B cell (primary cell): ENCODE measurements at regions not wholly inside any gene's neighbourhood (a gene's known extent, or its start where the extent isn't known, plus 50 kb on each side); places are given as distances from the start of the nearest gene placed in this dataset.

Experiments used
- ATAC-seq: fragments of 200-7000 bp; cut with Tn5 transposase; one replicate; pipeline ENCODE4 v1.10.0; 2021; ENCODE audit warnings: low read depth, mild to moderate bottlenecking, moderate number of reproducible peaks, moderate library complexity
- CTCF ChIA-PET: fragments of 350-600 bp; sonication (Branson Sonifier 250); formaldehyde crosslinking; loops from one replicate; lab custom pipeline; 2021; ENCODE audit warnings: antibody characterized with exemption, inconsistent platforms; lab: Charles Lee
- POLR2A ChIA-PET: fragments of 350-600 bp; sonication (Branson Sonifier 250); formaldehyde crosslinking; loops from one replicate; lab custom pipeline; 2021; ENCODE audit warnings: antibody characterized with exemption; lab: Charles Lee
- DNase-seq: peaks from one replicate; pipeline ENCODE4 v3.0.0; 2013
- H2AFZ ChIP-seq: 2 replicates; pipeline ENCODE4 v1.6.1; 2012; ENCODE audit warnings: mild to moderate bottlenecking, low read depth, low read length; ENCODE audit not compliant: insufficient read depth, poor library complexity, severe bottlenecking
- H3K27ac ChIP-seq, 2 donors: 1 replicate in 1 of 2; 2 replicates in 1 of 2; pipeline ENCODE4 v1.5.1; 2012 to 2013; ENCODE audit warnings: low read length in 2 of 2, mild to moderate bottlenecking in 2 of 2, moderate library complexity in 1 of 2
- H3K27me3 ChIP-seq, 4 experiments: fragments of 200-600 bp in 1 of 4; sonication (generic) in 1 of 4; replicated peaks in 1 of 4; 1 replicate in 2 of 4; 2 replicates in 2 of 4; pipeline versions ENCODE4 v1.6.1 to v1.7.0; 2013 to 2016; ENCODE audit warnings: low read length in 3 of 4, mild to moderate bottlenecking in 2 of 4, mixed read lengths in 1 of 4, moderate library complexity in 1 of 4; ENCODE audit not compliant: insufficient read depth in 4 of 4, control insufficient read depth in 3 of 4; ENCODE audit errors: control extremely low read depth in 1 of 4
- H3K36me3 ChIP-seq, 2 experiments: replicated peaks in 1 of 2; 1 replicate in 1 of 2; 2 replicates in 1 of 2; pipeline versions ENCODE4 v1.6.1 to v1.7.1; 2013; ENCODE audit warnings: low read length in 1 of 2; ENCODE audit not compliant: insufficient read depth in 2 of 2, control insufficient read depth in 1 of 2; ENCODE audit errors: control extremely low read depth in 1 of 2, extremely low read depth in 1 of 2
- H3K4me1 ChIP-seq, 2 donors: fragments of 200-600 bp in 1 of 2; sonication (generic) in 1 of 2; 1 replicate in 1 of 2; 2 replicates in 1 of 2; pipeline versions ENCODE4 v1.5.1 to v1.6.1; 2013 to 2017; ENCODE audit warnings: low read length in 2 of 2; ENCODE audit not compliant: control insufficient read depth in 2 of 2, insufficient read depth in 2 of 2
- H3K4me2 ChIP-seq: replicated peaks from 2 replicates; pipeline ENCODE3; 2012; ENCODE audit warnings: mild to moderate bottlenecking, low read depth, low read length; ENCODE audit not compliant: poor library complexity, severe bottlenecking
- H3K4me3 ChIP-seq, 5 experiments: fragments of 200-600 bp in 1 of 5; sonication (generic) in 1 of 5; 1 replicate in 3 of 5; 2 replicates in 2 of 5; pipeline versions ENCODE4 v1.5.1 to v1.7.0; 2011 to 2016; ENCODE audit warnings: low read length in 4 of 5, mild to moderate bottlenecking in 4 of 5, low read depth in 2 of 5, control low read depth in 1 of 5, moderate library complexity in 1 of 5; ENCODE audit not compliant: insufficient read depth in 1 of 5; ENCODE audit errors: control extremely low read depth in 1 of 5, extremely low read depth in 1 of 5
- H3K79me2 ChIP-seq: fragments of 200-600 bp; sonication (generic); one replicate; pipeline ENCODE4 v1.6.0; 2016; ENCODE audit warnings: low read length; ENCODE audit not compliant: control insufficient read depth, insufficient read depth
- H3K9ac ChIP-seq: fragments of 200-600 bp; sonication (generic); 2 replicates; pipeline ENCODE4 v1.6.1; 2017; ENCODE audit warnings: mild to moderate bottlenecking, low read length, moderate library complexity
- H3K9me3 ChIP-seq, 3 donors: one replicate each; pipeline versions ENCODE4 v1.6.1 to v1.7.1; 2013; ENCODE audit warnings: low read length in 2 of 3; ENCODE audit not compliant: control insufficient read depth in 2 of 3, insufficient read depth in 1 of 3; ENCODE audit errors: control extremely low read depth in 1 of 3
- H4K20me1 ChIP-seq: 2 replicates; pipeline ENCODE4 v1.6.0; 2012; ENCODE audit warnings: mild to moderate bottlenecking, low read length; ENCODE audit not compliant: insufficient read depth, control insufficient read depth, poor library complexity, severe bottlenecking
- H3K27ac Mint-ChIP-seq: one replicate; pipeline ENCODE4 v1.8.0; 2021; ENCODE audit warnings: mixed read lengths
- H3K27me3 Mint-ChIP-seq: one replicate; pipeline ENCODE4 v1.8.0; 2021; ENCODE audit warnings: mixed read lengths
- H3K4me1 Mint-ChIP-seq: one replicate; pipeline ENCODE4 v1.8.0; 2021; ENCODE audit warnings: mixed read lengths
- H3K4me3 Mint-ChIP-seq: one replicate; pipeline ENCODE4 v1.8.0; 2021; ENCODE audit warnings: mixed read lengths
- H3K9me3 Mint-ChIP-seq: one replicate; pipeline ENCODE4 v1.8.0; 2022; ENCODE audit warnings: mixed read lengths; ENCODE audit not compliant: insufficient read depth
- CTCF ChIP-seq: fragments of 200-600 bp; IDR thresholded peaks from one replicate; pipeline ENCODE4 v1.8.0; 2022; ENCODE audit warnings: antibody characterized with exemption, mild to moderate bottlenecking
- EZH2 ChIP-seq: IDR thresholded peaks from 2 replicates; pipeline ENCODE4 v1.6.1; 2012; ENCODE audit warnings: borderline replicate concordance, low read depth, mild to moderate bottlenecking, moderate library complexity, low read length; ENCODE audit not compliant: insufficient read depth, poor library complexity, severe bottlenecking
- WGBS: methylation state at CpG from one replicate; pipeline ENCODE4 v1.1.5; 2013; ENCODE audit warnings: missing lambda C conversion rate; ENCODE audit not compliant: insufficient coverage; 5-methylcytosine and 5-hydroxymethylcytosine counted together
- intact Hi-C: fragments of 100-400 bp; cut with micrococcal nuclease; formaldehyde crosslinking; loops from one replicate; pipeline ENCODE4 v1.10.0; 2022

- H3K27me3 ChIP-seq: no peaks in the 10 kb centered on the region
- no peak for DNase-seq
- Mint-ChIP-seq H3K27ac (no peak overlapping the region), H3K9me3 (peaks cover 7% of the 10 kb centered on the region), H3K4me3 (no peak overlapping the region), H3K27me3 (no peaks in the 10 kb centered on the region), H3K4me1 (no peaks in the 10 kb centered on the region)
- no peak overlapping the region for H3K27ac ChIP-seq
- no peaks in the 10 kb centered on the region for H3K9me3 ChIP-seq
- CTCF ChIA-PET: no interaction called here
- WGBS: 83% methylated on average over 1 of the region's 3 CpGs
- TF ChIP-seq EZH2: no peak
- no peak for TF ChIP-seq CTCF
- POLR2A ChIA-PET: no interaction called here
- H3K36me3 ChIP-seq: no peaks in the 10 kb centered on the region
- no peaks in the 10 kb centered on the region for H3K79me2 ChIP-seq
- no peaks in the 10 kb centered on the region for H3K4me1 ChIP-seq
- no peak overlapping the region for H2AFZ ChIP-seq
- H3K4me2 ChIP-seq: no peak overlapping the region
- H4K20me1 ChIP-seq: no peaks in the 10 kb centered on the region
- no peak overlapping the region for H3K4me3 ChIP-seq
- ATAC-seq: no peak
- intact Hi-C loops: no loop called here
- H3K9ac ChIP-seq: no peak overlapping the region
Observed at GRCh38 chr16:64426131-64426666, 695.7 kb downstream of the CDH11 start.

- Histone ChIP-seq H3K4me2 (no peak overlapping the region), H3K9ac (no peak overlapping the region), H2AFZ (no peak overlapping the region), H3K79me2 (no peaks in the 10 kb centered on the region), H3K4me1 (no peaks in the 10 kb centered on the region), H4K20me1 (no peaks in the 10 kb centered on the region), H3K9me3 (no peaks in the 10 kb centered on the region), H3K27ac (no peak overlapping the region), H3K4me3 (no peak overlapping the region), H3K36me3 (no peaks in the 10 kb centered on the region), H3K27me3 (no peaks in the 10 kb centered on the region)
- TF ChIP-seq EZH2: no peak
- TF ChIP-seq CTCF: no peak
- Mint-ChIP-seq H3K27ac (no peak overlapping the region), H3K4me1 (no peaks in the 10 kb centered on the region), H3K27me3 (no peaks in the 10 kb centered on the region), H3K4me3 (no peak overlapping the region), H3K9me3 (peaks cover 8% of the 10 kb centered on the region)
- ChIA-PET CTCF (no interaction called here), POLR2A (no interaction called here)
- ATAC-seq: no peak
- intact Hi-C loops: no loop called here
- DNase-seq: no peak
Observed at GRCh38 chr16:64425381-64425780, 696.5 kb downstream of the CDH11 start.
